HEK293 (cell line): ENCODE measurements at regions not wholly inside any gene's neighbourhood (a gene's known extent, or its start where the extent isn't known, plus 50 kb on each side); places are given as distances from the start of the nearest gene placed in this dataset.

Experiments used
- CTCF ChIA-PET: fragments of 350-600 bp; formaldehyde crosslinking; extraction: SDS; loops from one replicate; lab custom pipeline; 2021; ENCODE audit warnings: antibody characterized with exemption; lab: Yijun Ruan, JAX
- POLR2A ChIA-PET: fragments of 300-600 bp; formaldehyde crosslinking; extraction: SDS; loops from one replicate; lab custom pipeline; 2020; ENCODE audit warnings: antibody characterized with exemption, inconsistent platforms; lab: Yijun Ruan, JAX
- H3K27ac ChIP-seq: fragments of 200-500 bp; sonication (Bioruptor generic); 2 replicates; pipeline ENCODE4 v1.5.1; 2014; ENCODE audit warnings: low read depth, low read length, control low read depth, inconsistent platforms; ENCODE audit errors: extremely low read depth
- H3K36me3 ChIP-seq, 2 experiments: fragments of 200-500 bp in 1 of 2; sonication (Bioruptor generic) in 1 of 2; 1 replicate in 1 of 2; 2 replicates in 1 of 2; pipeline ENCODE4 v1.5.1; 2014 to 2017; ENCODE audit warnings: inconsistent platforms in 2 of 2, low read length in 2 of 2; ENCODE audit not compliant: control insufficient read depth in 2 of 2, insufficient read depth in 1 of 2
- H3K4me1 ChIP-seq: fragments of 200-500 bp; sonication (Bioruptor generic); 2 replicates; pipeline ENCODE4 v1.5.1; 2014; ENCODE audit warnings: mild to moderate bottlenecking, low read length, inconsistent platforms; ENCODE audit not compliant: control insufficient read depth, insufficient read depth
- H3K4me3 ChIP-seq: 2 replicates; pipeline ENCODE4 v1.5.1; 2011; ENCODE audit warnings: low read depth, mild to moderate bottlenecking, control low read depth, low read length, moderate library complexity
- H3K9me3 ChIP-seq: fragments of 200-500 bp; sonication (Bioruptor generic); 2 replicates; pipeline ENCODE4 v1.5.1; 2014; ENCODE audit warnings: low read depth, low read length, inconsistent platforms; ENCODE audit not compliant: control insufficient read depth, insufficient read depth
- KLF1 ChIP-seq: fragments of 450-650 bp; formaldehyde crosslinking; IDR thresholded peaks from 2 replicates; pipeline ENCODE4 v1.5.1; 2016; ENCODE audit warnings: missing biosample characterization, missing genetic modification characterization
- KLF7 ChIP-seq: fragments of 450-650 bp; formaldehyde crosslinking; IDR thresholded peaks from 2 replicates; pipeline ENCODE4 v1.5.1; 2016; ENCODE audit warnings: missing biosample characterization, missing genetic modification characterization, borderline replicate concordance
- MYNN ChIP-seq: fragments of 450-650 bp; formaldehyde crosslinking; IDR thresholded peaks from 2 replicates; pipeline ENCODE4 v1.5.1; 2016; ENCODE audit warnings: missing biosample characterization, missing genetic modification characterization, borderline replicate concordance
- PRDM10 ChIP-seq: fragments of 450-650 bp; formaldehyde crosslinking; IDR thresholded peaks from 2 replicates; pipeline ENCODE4 v1.5.1; 2016; ENCODE audit warnings: missing biosample characterization, missing genetic modification characterization
- RBAK ChIP-seq: fragments of 450-650 bp; formaldehyde crosslinking; IDR thresholded peaks from 2 replicates; pipeline ENCODE4 v1.5.1; 2016; ENCODE audit warnings: missing biosample characterization, missing genetic modification characterization
- SALL2 ChIP-seq: fragments of 450-650 bp; formaldehyde crosslinking; IDR thresholded peaks from 2 replicates; pipeline ENCODE4 v1.5.0; 2017; ENCODE audit warnings: missing biosample characterization, mild to moderate bottlenecking, missing genetic modification characterization, borderline replicate concordance
- SP3 ChIP-seq: fragments of 450-650 bp; formaldehyde crosslinking; IDR thresholded peaks from 2 replicates; pipeline ENCODE4 v1.5.1; 2016; ENCODE audit warnings: missing biosample characterization, missing genetic modification characterization
- SP7 ChIP-seq: fragments of 450-650 bp; formaldehyde crosslinking; IDR thresholded peaks from 2 replicates; pipeline ENCODE4 v1.5.1; 2016; ENCODE audit warnings: missing biosample characterization, missing genetic modification characterization
- ZBTB48 ChIP-seq: fragments of 450-650 bp; formaldehyde crosslinking; IDR thresholded peaks from 2 replicates; pipeline ENCODE4 v1.5.1; 2016; ENCODE audit warnings: missing biosample characterization, missing genetic modification characterization
- ZNF114 ChIP-seq: fragments of 450-650 bp; formaldehyde crosslinking; IDR thresholded peaks from 2 replicates; pipeline ENCODE4 v1.5.0; 2017; ENCODE audit warnings: missing biosample characterization, missing genetic modification characterization
- ZNF138 ChIP-seq: fragments of 450-650 bp; formaldehyde crosslinking; IDR thresholded peaks from 2 replicates; pipeline ENCODE4 v1.5.1; 2016; ENCODE audit warnings: missing biosample characterization, missing genetic modification characterization, borderline replicate concordance
- ZNF140 ChIP-seq: fragments of 450-650 bp; formaldehyde crosslinking; IDR thresholded peaks from 2 replicates; pipeline ENCODE4 v1.5.1; 2016; ENCODE audit warnings: missing biosample characterization, missing genetic modification characterization
- ZNF146 ChIP-seq: fragments of 450-650 bp; formaldehyde crosslinking; IDR thresholded peaks from 2 replicates; pipeline ENCODE4 v1.5.1; 2016; ENCODE audit warnings: missing biosample characterization, missing genetic modification characterization
- ZNF184 ChIP-seq: fragments of 450-650 bp; IDR thresholded peaks from 2 replicates; pipeline ENCODE4 v1.5.1; 2018; ENCODE audit warnings: missing biosample characterization, mild to moderate bottlenecking, missing genetic modification characterization
- ZNF311 ChIP-seq: fragments of 450-650 bp; formaldehyde crosslinking; IDR thresholded peaks from 2 replicates; pipeline ENCODE4 v1.5.1; 2017; ENCODE audit warnings: missing biosample characterization, missing genetic modification characterization, borderline replicate concordance
- ZNF529 ChIP-seq: fragments of 450-650 bp; formaldehyde crosslinking; IDR thresholded peaks from 2 replicates; pipeline ENCODE4 v1.5.1; 2017; ENCODE audit warnings: missing genetic modification characterization, missing biosample characterization; ENCODE audit not compliant: insufficient replicate concordance
- ZNF530 ChIP-seq: fragments of 450-650 bp; formaldehyde crosslinking; IDR thresholded peaks from 2 replicates; pipeline ENCODE4 v1.5.1; 2016; ENCODE audit warnings: low read depth, missing biosample characterization, missing genetic modification characterization
- ZNF561 ChIP-seq: fragments of 450-650 bp; IDR thresholded peaks from 2 replicates; pipeline ENCODE4 v1.5.1; 2018; ENCODE audit warnings: missing biosample characterization, missing genetic modification characterization, borderline replicate concordance
- ZNF791 ChIP-seq: fragments of 450-650 bp; formaldehyde crosslinking; IDR thresholded peaks from 2 replicates; pipeline ENCODE4 v1.5.1; 2016; ENCODE audit warnings: missing biosample characterization, missing genetic modification characterization
- ZNF830 ChIP-seq: fragments of 450-650 bp; IDR thresholded peaks from 2 replicates; pipeline ENCODE4 v1.5.0; 2018; ENCODE audit warnings: missing biosample characterization, missing genetic modification characterization, low read depth, mild to moderate bottlenecking, moderate library complexity
- TF ChIP-seq, protein P1 (sequence below): fragments of 450-650 bp; formaldehyde crosslinking; IDR thresholded peaks from 2 replicates; pipeline ENCODE4 v1.5.1; 2017; ENCODE audit warnings: missing biosample characterization, missing genetic modification characterization
- TF ChIP-seq, protein P2 (sequence below): fragments of 450-650 bp; formaldehyde crosslinking; IDR thresholded peaks from 2 replicates; pipeline ENCODE4 v1.5.1; 2016; ENCODE audit warnings: missing biosample characterization, missing genetic modification characterization

DNA sequence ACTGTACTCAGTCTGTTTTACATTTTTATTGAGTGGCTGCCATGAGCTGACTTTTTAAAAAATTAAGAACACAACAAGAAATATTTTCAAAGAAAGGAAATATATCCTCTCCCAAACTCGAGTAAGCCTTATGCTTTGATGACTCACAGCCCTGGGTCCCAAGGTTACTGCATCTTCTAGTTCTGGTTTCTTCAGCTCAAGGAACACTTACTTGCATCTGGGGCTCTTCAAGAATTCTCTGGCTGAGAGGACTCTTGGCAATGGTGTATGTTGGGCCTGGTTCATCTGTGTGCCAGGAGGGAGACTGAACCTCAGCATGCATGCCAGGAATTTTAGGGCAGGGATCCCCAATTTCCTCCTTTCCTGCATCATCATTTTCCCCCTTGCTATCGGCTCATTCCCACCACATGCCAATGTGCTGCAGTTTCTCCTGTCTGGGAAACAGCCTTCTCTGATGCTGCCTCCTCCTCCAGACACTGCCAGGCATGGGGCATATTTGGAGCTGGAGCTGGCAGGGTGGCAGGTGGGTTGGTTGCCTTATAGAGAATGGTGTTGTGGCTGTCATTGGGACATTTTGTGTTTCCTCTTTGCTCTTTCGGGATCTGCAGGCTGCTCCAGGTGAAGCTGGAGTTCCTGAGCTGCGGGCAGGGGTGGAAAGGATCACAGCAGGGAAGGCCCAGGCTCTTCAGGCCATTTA lies 192.2 kb upstream of the HS6ST1 start (continued):
- TF ChIP-seq ZNF830 = no peak
- TF ChIP-seq ZNF530 (tag by site-specific recombination) = no peak
- TF ChIP-seq PRDM10 (tag by site-specific recombination) = no peak
- TF ChIP-seq ZNF146 (tag by site-specific recombination) = no peak
- TF ChIP-seq KLF1 = no peak
- no peak for TF ChIP-seq SP3 (tag by site-specific recombination)
- TF ChIP-seq ZNF140 (tag by site-specific recombination) = no peak
- TF ChIP-seq, protein P1, sequence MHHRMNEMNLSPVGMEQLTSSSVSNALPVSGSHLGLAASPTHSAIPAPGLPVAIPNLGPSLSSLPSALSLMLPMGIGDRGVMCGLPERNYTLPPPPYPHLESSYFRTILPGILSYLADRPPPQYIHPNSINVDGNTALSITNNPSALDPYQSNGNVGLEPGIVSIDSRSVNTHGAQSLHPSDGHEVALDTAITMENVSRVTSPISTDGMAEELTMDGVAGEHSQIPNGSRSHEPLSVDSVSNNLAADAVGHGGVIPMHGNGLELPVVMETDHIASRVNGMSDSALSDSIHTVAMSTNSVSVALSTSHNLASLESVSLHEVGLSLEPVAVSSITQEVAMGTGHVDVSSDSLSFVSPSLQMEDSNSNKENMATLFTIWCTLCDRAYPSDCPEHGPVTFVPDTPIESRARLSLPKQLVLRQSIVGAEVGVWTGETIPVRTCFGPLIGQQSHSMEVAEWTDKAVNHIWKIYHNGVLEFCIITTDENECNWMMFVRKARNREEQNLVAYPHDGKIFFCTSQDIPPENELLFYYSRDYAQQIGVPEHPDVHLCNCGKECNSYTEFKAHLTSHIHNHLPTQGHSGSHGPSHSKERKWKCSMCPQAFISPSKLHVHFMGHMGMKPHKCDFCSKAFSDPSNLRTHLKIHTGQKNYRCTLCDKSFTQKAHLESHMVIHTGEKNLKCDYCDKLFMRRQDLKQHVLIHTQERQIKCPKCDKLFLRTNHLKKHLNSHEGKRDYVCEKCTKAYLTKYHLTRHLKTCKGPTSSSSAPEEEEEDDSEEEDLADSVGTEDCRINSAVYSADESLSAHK (tag by site-specific recombination) = no peak
- no peak for TF ChIP-seq MYNN (tag by site-specific recombination)
- no peak for TF ChIP-seq ZNF184 (tag by site-specific recombination)

DNA sequence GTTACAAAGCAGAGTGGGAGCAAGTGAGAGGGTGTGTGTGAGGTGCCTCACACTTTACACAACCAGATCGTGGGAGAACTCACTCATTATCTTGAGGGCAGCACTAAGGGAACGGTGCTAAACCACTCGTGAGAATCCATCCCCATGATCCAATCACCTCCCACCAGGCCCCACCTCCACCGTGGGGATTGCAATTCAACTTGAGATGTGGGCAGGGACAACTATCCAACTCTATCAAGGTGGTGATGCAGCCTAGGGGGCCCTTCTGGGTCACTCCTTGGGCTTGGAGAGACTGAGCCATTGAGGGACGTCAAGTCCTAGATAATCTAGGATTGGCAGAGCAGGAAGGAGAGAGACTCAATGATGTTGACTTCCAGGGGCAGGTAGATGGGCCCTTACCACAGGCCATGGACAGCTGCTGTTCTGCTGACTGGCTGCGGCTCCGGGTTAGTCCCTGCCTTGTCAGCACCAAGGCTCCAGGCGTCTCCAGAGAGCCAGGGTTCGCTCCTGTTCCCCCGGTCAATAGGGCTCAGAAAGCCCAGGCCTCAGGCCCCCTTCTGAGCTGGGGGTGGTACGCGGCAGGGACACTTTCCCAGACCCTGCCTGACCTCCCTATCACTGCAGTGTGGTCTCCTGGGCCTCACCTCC lies 193.2 kb upstream of the HS6ST1 start:
- Histone ChIP-seq H3K4me1 (no peaks in the 10 kb centered on the region), H3K27ac (no peak overlapping the region), H3K36me3 (no peaks in the 10 kb centered on the region), H3K9me3 (no peaks in the 10 kb centered on the region), H3K4me3 (no peak overlapping the region)
- ChIA-PET CTCF (no interaction called here), POLR2A (no interaction called here)
- TF ChIP-seq ZNF791 (tag by site-specific recombination) (no peak), ZNF114 (no peak), ZNF561 (no peak), ZNF529 (tag by site-specific recombination) (no peak), ZBTB48 (tag by site-specific recombination) (no peak), RBAK (tag by site-specific recombination) (no peak), KLF7 (no peak), SP7 (tag by site-specific recombination) (no peak), ZNF311 (tag by site-specific recombination) (no peak), ZNF138 (tag by site-specific recombination) (no peak), SALL2 (tag by site-specific recombination) (no peak)
- TF ChIP-seq, protein P2, sequence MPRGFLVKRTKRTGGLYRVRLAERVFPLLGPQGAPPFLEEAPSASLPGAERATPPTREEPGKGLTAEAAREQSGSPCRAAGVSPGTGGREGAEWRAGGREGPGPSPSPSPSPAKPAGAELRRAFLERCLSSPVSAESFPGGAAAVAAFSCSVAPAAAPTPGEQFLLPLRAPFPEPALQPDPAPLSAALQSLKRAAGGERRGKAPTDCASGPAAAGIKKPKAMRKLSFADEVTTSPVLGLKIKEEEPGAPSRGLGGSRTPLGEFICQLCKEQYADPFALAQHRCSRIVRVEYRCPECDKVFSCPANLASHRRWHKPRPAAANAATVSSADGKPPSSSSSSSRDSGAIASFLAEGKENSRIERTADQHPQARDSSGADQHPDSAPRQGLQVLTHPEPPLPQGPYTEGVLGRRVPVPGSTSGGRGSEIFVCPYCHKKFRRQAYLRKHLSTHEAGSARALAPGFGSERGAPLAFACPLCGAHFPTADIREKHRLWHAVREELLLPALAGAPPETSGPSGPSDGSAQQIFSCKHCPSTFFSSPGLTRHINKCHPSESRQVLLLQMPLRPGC (tag by site-specific recombination) = no peak
